Glomerular endothelial cell (primary cell): ENCODE measurements at regions not wholly inside any gene's neighbourhood (a gene's known extent, or its start where the extent isn't known, plus 50 kb on each side); places are given as distances from the start of the nearest gene placed in this dataset.
"Not testable (repeated sequence)": the region's sequence is repeated elsewhere in the genome, so short reads cannot be mapped to it uniquely, and the experiment has no call there.

Source experiments
- DNase-seq: peaks from one replicate; pipeline ENCODE4 v3.0.0-alpha.2; 2011; ENCODE audit warnings: low read depth, low spot score; ENCODE audit errors: extremely low read depth

GRCh38 chr6:163745536-163746400, 331.2 kb downstream of the QKI start:
- no peak for DNase-seq

- no peak for DNase-seq
These were observed 329.9 kb downstream of the QKI start for GRCh38 chr6:163744256-163744925.

GRCh38 chr6:163743796-163744195, 329.3 kb downstream of the QKI start:
- DNase-seq: no peak

GRCh38 chr6:163741743-163742363, 327.3 kb downstream of the QKI start:
- no peak for DNase-seq

- no peak for DNase-seq
These were observed 326.8 kb downstream of the QKI start for GRCh38 chr6:163741342-163741741.

- DNase-seq: no peak
These were observed 325.4 kb downstream of the QKI start for GRCh38 chr6:163739966-163740365.

- DNase-seq: no peak
These were observed 324.8 kb downstream of the QKI start for GRCh38 chr6:163739408-163739725.

GRCh38 chr6:163738725-163739407, 324.3 kb downstream of the QKI start:
- no peak for DNase-seq

- DNase-seq: no peak
These were observed 323.8 kb downstream of the QKI start for GRCh38 chr6:163738304-163738703.

- no peak for DNase-seq
These were observed 320.6 kb downstream of the QKI start for GRCh38 chr6:163735076-163735475.

GRCh38 chr6:163733061-163733460, 318.5 kb downstream of the QKI start:
- no peak for DNase-seq

- no peak for DNase-seq
These were observed 318.0 kb downstream of the QKI start for GRCh38 chr6:163732479-163732878.

- not testable (repeated sequence) for DNase-seq
These were observed 317.5 kb downstream of the QKI start for GRCh38 chr6:163732014-163732351.

- no peak for DNase-seq
These were observed 316.9 kb downstream of the QKI start for GRCh38 chr6:163731215-163732013.

GRCh38 chr6:163730246-163731210, 316.0 kb downstream of the QKI start:
- no peak for DNase-seq

GRCh38 chr6:163729127-163729872, 314.8 kb downstream of the QKI start:
- no peak for DNase-seq

- no peak for DNase-seq
These were observed 314.1 kb downstream of the QKI start for GRCh38 chr6:163728442-163729126.

GRCh38 chr6:163726037-163726695, 311.6 kb downstream of the QKI start:
- DNase-seq: no peak
